Left hindlimb (tissue), 1 donor: ENCODE measurements at regions not wholly inside any gene's neighbourhood (a gene's known extent, or its start where the extent isn't known, plus 50 kb on each side); places are given as distances from the start of the nearest gene placed in this dataset.

Experiments used
- DNase-seq: peaks from one replicate; pipeline ENCODE4 v3.0.0-alpha.2; 2018

DNA sequence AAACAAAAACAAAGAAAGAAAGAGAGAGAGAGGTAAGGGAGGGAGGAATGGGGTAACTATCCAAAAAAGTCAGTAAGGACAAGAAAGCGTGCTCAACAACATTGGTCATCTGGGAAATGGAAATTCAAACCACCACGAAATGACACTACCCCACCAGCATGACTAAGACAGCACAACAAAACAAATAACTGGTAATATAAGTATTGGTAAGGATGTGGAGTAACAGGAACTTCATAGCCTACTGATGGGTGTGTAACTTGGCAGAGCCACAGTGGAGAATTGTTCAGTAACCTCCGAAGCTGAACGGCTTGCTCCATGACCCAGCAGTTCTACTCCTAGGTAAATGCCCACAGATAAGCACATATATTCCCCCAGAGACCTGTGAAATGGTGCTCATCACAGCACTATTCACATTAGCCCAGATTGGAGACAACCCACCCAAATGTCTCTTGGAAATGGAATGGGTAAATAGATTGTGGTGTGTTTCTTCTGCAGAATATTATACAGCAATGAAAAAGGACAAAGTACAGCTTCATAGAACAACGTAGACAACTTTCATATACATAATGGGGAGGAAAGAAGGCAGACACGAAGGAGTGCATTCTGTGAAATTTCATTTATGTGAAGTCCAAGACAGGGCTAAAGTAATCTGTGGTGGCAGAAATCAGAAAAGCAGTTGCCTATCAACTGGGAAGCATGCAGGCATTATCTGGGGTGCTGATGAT lies 95.5 kb upstream of the ATP6AP2 start:
- DNase-seq: no peak

- no peak for DNase-seq
Observed at GRCh38 chrX:40484408-40485091, 96.2 kb upstream of the ATP6AP2 start.

DNA sequence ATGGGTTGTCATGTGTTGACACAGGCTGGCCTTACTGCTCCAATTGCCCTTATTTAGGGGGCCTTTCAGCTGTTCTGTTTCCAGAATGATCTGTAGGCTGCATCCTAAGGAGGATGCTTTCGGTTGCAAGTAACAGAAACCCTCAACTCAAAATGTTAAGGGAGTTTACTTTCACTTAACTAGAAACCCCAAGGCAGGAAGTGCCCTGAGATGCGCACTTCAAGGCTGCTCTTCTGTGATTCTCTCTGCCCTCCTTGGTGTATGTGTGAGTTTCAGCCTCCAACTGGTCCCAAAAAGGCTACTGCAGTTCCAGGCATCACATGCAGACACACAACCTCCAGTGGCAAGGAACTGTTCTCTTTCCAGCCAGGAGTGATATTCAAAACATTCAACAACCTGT lies 97.3 kb upstream of the ATP6AP2 start:
- DNase-seq: no peak

GRCh38 chrX:40479777-40480318 lies 100.9 kb upstream of the ATP6AP2 start:
- DNase-seq: no peak

GRCh38 chrX:40478474-40479065 lies 102.2 kb upstream of the ATP6AP2 start:
- no peak for DNase-seq

DNA sequence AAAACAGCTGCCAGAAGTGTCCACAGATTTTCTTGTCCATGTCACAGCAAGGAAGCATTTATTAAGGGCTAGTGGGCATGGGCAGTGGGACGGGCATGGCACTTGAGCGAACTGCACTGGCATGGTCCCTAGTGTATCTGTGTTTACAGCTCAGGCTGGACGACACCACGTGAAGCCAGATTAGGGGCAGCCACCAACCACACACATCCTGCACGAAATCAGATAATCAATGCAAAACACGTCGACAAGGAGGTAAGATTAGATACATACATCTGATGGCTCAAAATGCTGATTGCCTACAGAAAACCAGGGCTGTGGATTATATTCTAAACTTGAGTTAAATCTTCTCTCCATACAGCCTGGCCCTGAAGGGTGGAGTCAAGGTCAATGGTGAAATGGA lies 103.8 kb upstream of the ATP6AP2 start:
- no peak for DNase-seq

DNA sequence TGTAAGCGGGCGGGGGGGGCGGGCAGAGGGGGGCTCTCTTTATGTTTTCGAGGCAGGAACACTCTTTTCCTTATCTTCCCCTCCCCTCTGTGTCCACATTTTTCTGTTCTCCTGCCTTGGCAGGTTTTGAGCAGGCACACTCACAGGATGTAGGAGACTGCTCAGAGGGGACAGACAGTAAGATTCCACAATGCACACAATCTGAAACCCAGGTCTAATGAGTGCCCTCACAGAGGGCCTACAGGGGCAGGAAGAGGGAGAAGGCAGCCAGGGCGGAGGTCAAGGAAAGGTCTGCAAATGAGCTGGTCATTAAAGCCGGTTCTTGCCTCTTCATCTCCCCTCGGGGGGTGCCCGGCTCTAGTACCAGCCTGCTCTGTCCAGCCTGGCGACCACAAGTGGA lies 106.1 kb upstream of the ATP6AP2 start:
- no peak for DNase-seq

- no peak for DNase-seq
Observed at GRCh38 chrX:40474205-40474626, 106.6 kb upstream of the ATP6AP2 start.

DNA sequence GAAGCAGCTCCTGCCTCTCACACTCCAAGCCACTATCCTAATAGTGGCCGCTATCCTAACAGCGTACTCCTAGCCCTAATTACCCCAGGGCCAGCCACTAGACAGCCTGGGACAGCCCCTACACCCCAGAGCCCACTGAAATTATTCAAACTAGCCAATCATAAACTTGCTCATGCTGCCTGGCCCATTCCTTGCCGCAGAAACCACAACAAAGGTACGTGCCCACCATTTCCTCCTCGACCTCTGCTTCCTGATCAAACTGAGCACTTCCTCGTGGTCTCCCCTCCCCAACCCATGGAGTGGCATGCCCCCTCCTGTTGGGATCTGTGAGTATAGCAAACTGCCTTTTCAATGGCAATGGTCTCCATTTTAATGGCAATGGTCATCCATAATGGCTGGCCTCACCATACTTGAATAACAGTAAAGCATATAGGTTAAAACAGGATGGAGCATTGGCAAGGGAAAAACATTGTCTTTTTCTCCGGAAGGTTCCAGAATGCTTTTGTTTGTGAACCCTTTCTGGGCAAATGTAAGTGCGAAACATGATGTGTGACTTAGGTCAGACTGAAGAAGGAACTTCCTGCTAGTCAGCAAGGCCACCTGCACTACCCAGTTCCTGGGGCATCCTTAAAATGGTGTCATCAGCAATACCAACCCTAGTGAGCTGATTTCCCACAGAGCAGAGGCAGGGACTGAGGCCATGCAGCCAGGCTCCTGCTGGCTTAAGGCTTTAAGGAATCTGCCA lies 107.1 kb upstream of the ATP6AP2 start:
- no peak for DNase-seq

GRCh38 chrX:40471965-40472648 lies 108.7 kb upstream of the ATP6AP2 start:
- peak; percentile 78 for DNase-seq

DNA sequence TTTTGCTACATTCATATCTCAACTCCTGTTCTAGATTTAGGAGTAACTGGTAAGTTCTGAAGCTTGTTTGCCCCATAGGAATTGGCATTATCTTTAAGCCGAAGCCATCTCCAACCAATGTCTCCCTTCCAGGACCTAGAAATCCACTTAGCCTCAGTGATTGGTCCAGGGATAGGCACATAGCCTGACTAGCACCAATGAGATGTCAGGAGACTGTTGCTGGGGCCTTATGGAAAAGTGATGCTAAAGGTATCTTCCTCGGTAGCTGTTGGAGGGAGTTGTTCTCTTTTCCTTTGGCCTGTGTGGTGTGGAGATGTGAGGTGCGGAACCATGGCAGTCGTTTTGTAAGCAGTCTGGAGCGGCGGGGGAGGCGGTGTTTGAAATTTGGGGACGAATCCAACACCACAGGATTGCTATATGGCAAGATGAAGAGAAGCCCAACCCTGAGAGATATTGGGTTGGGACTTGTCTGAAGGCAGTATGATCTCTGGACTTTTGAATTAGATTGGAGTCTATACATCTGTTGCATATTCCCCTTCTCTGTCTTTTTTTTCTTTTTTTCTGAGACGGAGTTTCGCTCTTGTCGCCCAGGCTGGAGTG lies 109.8 kb upstream of the ATP6AP2 start:
- DNase-seq: no peak

DNA sequence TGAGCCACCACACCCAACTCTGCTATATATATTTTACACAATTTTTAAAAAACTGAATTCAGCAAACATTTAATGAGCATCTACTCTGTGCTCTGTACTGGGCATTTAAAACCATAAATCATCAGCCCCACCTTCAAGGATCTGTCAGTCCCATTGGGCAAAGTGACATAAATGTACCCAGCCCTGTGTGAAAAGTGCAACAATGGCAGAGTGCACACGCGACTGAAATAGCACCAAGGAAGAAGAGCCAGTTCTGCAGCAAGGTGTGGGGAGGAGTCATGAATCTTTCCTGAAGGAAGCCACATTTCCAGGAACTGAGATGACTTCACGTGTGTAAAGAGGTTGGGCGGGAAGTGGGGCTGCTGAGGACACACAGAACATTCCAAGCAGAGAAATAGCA lies 111.5 kb upstream of the ATP6AP2 start:
- no peak for DNase-seq

DNA sequence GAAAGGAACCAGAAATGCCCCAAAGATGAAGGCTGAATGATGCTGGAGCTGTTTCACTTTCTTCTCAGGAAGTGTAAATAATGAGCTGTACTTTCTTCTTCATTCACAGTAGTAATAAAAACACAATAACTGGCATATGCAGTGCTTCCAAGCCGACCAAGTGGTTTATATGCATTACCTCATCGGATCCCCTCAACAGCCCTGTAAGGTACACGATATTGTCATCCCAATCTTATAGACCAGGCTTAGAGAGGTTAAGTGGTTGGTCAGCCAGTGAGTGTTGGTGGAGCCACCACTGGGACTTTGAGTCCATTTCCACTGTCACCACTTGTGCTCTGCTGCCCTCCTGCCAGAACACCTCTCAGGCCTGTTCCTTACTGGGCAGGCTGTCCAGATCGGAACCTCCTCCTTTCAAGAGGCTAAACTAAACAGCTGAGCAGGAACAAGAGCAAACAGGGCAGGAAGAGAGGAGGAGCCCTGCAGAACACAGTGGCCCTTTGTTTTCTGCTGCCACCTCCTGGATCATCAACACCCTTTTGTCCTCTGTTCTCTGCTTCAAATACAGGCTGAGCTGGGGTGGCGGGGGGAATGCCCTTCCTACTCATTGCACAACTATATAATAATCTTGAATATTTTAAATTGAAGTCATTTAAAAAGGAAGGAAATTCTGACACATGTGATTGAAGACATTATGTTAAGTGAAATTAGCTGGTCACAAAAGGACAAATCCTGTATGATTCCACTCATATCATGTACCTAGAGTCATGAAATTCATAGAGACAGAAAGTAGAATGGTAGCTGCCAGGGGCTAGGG lies 112.5 kb upstream of the ATP6AP2 start:
- DNase-seq: peak; percentile 47

- DNase-seq: no peak
Observed at GRCh38 chrX:40467454-40467853, 113.3 kb upstream of the ATP6AP2 start.

DNA sequence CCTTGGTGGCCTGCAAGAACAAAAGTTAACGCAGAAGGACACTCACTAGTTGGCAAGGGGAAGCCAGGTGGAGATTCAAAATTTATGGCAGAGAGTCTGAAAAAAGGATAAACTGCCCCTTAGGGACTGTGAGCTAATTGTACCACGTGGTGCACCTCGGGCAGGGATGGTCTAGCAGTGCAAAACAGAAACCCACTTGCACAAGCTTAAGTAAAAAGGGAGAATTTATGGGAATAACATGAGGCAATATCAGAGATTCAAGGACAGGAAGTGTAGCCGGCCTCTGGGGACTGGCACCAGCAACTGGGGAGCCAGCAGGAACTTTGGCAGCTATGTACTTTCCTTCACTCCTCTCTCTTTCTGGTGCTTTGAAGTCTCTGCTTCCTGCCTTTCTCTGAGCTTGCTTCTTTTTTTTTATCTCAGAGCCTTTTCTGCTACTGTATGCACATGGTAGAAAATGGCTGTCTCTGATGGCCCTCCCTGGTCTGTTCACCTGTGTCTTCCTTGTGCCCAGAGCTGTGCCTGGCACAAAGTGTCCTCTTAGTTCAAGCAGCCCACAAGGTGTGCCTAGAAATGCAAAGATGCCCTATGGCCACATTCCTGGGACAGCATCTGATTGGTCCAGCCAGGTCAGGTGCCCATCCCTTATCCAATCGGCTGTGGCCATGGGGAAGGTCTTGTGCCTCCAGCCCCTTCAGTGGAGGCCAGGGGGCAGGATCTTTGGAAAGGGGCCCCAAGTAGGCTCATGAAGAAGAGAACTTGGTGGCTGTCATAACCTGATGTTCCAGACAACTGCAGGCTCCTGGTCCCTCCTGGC lies 114.8 kb upstream of the ATP6AP2 start:
- DNase-seq: no peak

DNA sequence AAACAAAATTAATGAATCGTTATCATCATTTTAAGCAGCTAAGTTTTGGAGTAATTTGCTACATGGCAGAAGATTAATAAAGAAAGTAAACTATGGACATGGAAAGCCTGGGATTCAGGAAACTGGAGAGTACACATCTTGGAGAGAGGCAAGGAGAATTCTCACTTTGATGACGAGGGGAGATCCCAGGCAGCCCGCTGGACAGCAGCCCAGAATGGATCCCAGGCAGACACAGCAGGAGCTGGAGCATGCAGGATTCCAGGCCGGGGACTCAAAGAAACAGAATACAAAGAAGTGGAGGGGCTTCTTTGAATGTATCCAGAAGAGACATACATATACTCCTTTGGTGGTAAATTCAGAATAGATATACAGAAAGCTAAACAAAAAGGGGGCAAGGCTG lies 118.0 kb upstream of the ATP6AP2 start:
- DNase-seq: no peak

DNA sequence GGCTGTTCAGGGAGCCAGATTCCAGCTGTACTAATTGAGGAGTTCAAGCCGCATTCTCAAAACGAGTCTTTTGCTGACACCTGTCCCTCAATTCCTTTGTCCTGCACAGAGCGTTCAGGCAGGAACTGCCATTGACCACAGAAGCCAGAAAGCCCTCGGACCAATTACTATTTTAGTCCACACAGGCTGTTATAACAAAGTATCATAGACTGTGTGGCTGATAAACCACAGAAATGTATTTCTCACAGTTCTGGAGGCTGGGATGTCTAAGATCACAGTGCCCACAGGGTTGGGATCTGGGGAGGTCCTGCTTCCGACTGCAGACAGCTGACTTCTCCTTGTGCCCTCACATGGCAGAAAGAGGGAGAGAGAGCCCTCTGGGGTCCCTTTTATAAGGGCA lies 119.8 kb upstream of the ATP6AP2 start:
- no peak for DNase-seq

DNA sequence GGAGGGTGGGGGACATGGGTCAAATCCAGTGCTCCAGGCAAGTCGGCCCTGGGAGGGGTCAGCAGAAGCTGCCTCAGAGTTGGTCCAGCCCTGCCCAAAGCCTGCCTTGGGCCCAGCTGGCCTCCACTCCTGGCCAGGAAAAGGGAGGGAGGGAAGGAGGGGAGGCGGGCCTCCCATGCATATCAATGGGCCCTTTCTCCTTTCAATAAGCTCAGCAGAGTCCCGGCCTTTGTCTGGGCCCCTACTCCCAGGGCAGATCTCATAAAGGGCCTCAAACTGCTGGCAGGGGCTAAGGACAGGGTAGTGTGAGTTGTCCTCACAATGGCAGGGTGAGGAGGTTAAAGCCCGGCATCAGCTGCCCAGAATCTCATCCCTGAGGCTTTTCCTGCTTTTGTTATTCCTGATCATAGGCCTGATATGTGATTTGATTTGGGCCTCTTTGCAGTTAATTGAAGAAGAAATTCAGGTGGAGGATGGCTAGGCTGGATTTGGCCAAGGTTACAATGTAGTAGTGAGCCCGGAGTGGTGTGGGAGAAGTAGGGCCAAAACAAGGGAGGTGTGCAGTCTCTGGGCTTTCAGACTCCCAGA lies 121.1 kb upstream of the ATP6AP2 start:
- DNase-seq: no peak

DNA sequence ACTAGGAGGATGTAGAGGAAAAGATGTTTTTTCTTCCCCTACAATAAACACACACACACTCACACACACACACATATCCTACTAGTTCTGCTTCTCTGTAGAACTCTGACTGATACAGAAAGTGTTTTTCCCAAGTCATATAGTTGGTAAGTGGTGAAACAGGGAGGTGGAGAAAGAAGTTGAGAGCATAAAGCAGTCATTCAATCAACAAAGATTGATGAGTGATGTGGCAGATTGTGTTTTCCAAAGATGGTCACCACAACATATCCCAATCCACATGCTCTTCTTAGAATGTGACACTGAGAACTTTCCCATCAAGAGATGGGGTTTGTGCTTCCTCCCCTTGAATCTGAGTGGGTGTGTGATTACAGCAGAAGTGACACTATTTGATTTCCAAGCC lies 123.4 kb upstream of the ATP6AP2 start:
- no peak for DNase-seq

GRCh38 chrX:40452031-40452430 lies 128.7 kb upstream of the ATP6AP2 start:
- DNase-seq: no peak
